ENCODE measurements at regions not wholly inside any gene's neighbourhood (a gene's known extent, or its start where the extent isn't known, plus 50 kb on each side); places are given as distances from the start of the nearest gene placed in this dataset.
"Not testable (repeated sequence)": the region's sequence is repeated elsewhere in the genome, so short reads cannot be mapped to it uniquely, and the experiment has no call there.

GRCh38 chr2:47295131-47295980 lies 73.8 kb upstream of the EPCAM start:
- no peak for DNase-seq (ENCODE audit: low spot score)

DNA sequence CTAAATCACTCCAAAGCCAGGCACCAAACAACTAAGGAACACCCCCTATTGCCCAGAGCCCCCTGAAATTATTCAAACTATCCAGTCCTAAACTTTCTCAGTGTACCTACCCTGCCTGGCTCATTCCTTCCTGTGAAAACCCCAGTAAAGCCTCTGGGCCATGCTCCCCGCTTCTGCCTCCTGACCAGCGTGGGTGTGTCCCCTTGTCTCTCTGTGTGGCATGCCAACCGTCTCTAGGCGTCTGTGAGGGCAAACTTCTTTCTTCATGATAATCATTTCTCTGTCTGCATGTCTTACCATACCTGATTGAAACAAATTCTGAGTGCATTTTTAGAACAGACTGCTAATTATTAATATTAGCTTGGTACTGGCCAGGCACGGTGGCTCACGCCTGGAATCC lies 75.1 kb upstream of the EPCAM start:
- DNase-seq (ENCODE audit: low spot score): no peak

DNA sequence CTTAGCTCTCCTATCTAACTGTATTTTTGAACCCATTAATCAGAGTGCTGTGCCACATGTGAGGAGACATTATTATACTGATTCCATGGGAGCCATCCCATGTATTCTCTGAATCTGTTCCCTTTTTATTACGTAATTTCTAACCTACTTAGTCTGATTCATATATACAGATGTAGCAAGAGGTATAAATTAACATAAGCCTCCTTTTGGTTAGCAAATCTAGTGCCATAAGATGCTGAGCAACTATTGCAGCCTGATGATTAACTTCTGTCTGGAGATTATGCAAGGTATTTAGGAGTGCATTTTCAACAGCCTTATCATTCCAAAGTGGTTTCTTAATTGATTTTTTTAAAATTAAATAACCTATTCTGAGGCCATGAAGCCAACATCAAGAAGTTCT lies 80.2 kb upstream of the EPCAM start:
- no peak for DNase-seq (ENCODE audit: low spot score)

GRCh38 chr2:47283659-47284058 lies 85.5 kb upstream of the EPCAM start:
- no peak for DNase-seq (ENCODE audit: low spot score)

- DNase-seq (ENCODE audit: low spot score): no peak
Observed at GRCh38 chr2:47282621-47283272, 86.4 kb upstream of the EPCAM start.

GRCh38 chr2:47279525-47279924 lies 89.6 kb upstream of the EPCAM start:
- not testable (repeated sequence) for DNase-seq (ENCODE audit: low spot score)

GRCh38 chr2:47277987-47278386 lies 91.1 kb upstream of the EPCAM start:
- DNase-seq (ENCODE audit: low spot score): no peak

GRCh38 chr2:47277187-47277586 lies 91.9 kb upstream of the EPCAM start:
- no peak for DNase-seq (ENCODE audit: low spot score)

DNA sequence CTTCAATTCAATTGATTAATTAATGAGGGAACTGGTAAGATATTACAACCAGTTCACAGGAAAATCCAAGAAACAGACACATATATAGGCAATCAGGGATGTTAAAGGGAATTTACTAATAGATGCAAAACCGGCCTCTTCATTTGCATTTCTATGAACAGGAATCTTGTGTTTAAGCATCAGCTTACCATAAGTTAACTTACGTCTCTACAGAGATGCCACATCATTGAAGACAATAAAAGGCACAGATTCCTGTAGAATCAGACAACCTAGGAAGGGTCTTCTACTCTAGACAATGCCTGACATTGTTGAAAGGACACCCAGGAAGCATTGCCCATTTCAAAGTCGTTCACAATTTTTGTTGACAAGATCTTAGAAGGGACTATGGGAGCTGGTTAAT lies 93.0 kb upstream of the EPCAM start:
- DNase-seq (ENCODE audit: low spot score): no peak

DNA sequence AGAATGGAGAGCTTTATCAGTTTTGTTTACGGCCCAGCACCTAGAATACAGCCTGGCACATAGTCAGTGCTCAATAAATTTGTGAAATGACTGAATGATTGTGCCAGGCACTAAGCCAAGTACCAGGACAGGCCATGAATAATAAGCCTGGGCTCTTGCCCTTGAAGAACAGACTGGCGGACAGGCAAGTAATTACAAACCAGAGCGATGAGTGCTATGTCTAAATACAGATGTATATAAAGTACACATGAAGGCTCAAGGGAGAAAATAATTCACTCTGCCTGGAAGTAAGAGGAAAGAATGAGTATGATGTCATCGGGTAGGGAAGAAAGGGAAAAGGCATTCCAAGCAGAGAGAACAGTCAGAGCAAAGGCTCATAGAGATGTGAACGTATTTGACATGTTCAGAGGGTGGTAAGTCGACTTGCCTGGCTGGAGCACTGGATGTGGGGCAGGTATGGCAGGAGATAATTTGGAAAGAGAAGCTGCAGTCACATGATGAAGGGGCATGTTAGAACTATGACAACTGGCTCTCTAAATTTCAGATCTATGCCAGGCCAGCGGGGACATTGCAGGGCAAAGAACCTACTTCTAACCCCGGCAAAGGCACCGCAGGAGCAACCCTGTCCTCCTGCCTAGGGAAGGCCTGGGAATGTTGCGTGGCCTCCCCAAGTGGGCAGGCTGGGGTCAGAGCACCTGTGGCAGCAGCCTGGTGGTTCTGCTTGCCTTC lies 94.9 kb upstream of the EPCAM start:
- DNase-seq (ENCODE audit: low spot score): no peak

DNA sequence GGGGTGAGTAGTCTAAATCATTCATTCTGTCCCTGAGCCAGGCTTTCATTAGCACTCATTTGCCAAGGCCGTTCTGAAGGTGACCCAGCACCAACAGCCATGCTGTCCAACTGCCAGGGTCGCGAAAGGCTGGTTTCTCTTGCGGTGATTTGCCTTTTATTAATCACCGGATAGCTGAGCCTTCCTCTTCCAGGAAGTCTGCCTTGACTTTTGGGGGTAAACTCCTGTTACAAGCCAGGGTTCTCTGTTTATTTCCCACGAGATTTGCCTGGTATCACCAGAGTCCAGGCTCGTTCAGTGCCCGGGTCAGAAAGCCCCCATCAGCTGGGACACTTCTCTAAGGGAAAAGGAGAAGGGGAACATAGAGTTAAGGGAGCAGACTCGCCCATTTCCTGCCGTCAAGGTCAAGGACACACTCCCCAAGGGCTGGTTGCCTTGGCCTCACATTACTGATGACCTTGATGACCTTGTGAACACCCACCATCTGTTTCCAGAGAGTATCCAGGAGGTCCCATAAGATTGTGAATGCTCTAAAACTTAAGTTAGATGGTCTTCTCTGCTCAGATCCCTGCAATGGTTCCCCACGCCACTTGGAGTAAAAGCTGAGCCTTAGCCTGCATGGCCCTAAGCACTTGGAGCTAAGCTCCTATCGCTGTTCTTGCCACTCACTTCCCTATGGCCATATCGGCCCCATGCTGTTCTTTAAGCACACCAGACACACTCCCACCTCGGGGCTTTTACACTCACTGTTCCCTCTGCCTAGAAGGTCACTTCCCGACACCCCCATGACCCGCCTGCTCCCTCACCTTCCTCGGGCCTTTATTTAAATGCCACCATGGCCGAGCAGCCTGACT lies 96.0 kb upstream of the EPCAM start:
- no peak for DNase-seq (ENCODE audit: low spot score)

DNA sequence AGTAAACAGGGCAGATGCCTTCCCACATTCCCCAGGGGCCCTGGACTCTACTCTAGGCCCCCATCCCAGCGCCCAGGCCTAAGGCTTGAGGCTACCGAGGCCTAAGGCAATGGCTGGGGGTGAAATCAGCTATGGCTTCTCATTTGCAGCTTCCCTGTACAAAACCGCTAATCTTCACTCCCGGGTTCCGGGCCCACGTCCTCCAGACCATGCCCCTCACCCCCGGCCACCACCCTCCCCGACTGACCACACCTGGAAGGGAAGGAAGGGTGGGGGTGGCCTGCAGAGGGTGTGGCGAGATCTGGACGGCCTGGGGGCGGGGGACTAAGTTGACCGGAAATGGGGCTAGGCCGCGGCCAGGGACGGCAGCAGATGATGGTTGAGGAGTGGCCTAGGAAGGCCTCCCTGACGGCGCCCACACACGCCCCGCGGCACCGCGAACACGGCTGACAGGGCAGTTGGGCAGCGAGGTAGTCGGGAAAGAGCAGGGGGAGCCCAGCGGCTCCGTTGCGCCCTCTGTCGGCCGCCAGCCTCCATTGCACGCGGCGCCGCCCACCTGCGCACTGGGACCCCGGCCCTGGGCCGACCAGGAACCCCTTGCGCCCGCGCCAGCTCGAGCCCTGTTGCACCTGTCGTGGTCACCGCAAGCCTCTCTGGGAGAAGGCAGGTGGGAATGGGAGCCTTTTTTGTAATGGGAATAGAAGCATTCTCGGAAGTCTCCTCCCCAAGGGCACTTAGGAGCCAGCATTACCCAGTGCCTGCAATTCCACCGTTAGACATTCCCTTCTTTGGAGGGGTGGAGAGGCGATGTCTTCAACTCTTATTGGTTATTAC lies 95.9 kb upstream of the CALM2 start:
- peak; percentile 82 for DNase-seq (ENCODE audit: low spot score)

- DNase-seq (ENCODE audit: low spot score): no peak
Observed at GRCh38 chr2:47271054-47272000, 95.0 kb upstream of the CALM2 start.

- no peak for DNase-seq (ENCODE audit: low spot score)
Observed at GRCh38 chr2:47270421-47270820, 94.1 kb upstream of the CALM2 start.

DNA sequence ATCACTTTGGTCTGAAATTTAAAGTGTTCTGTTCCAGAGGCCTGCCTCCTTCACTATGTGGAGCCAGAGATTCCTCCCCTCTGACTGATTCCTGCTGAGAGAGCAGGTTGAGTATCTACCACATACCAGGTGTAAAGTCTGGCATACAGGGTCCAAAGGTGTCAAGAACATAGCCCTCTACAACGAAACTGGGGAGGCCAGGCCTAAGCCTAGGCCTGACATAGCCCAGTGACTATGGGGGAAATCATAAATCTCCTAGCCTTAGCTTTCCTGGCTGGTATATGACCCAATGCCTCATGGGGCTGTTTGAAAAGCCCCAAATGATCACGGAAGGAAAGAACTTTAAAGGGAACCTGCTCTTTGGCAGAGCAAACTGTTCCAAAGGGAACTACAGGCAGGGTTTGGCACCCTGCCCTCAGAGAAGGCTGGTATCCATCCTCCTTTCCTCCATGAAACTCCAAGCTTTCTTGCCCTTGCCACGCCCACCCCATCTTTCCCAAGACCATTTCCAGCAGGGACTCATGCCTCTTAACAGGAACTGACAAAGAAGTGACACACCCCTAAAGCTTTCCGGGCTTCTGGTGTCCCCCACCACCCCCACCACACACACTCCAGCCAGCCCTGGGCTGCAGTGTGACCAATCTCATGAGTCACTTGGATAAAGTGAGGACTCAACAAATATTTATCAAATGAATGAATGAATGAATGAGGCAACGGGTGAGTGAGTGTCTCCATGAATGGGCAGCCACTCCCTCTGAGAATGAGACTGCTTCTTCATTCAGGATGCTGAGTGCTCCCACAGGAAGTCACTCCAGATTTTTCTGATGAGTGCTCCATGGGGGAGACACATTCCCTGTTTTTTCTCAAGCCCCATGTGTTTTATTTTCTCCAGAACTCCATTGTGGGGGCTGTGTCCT lies 93.3 kb upstream of the CALM2 start:
- peak; percentile 88 for DNase-seq (ENCODE audit: low spot score)

DNA sequence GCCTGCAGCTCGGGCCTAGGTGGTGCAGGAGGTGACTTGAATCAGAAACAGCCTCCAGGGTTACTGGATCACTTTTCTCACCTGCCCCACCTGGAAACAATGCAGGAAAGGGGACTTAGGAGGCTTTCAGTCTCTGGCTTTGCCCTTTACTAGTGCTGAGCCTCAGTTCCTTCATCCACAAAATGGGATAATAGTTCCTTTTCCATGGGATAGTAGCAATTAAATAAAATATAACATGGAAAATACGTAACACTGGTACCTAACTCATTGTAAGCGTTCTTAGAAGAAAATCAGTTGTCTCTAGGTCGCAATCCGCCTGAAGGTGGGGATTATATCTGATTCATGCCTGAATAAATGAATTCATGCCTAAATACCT lies 91.4 kb upstream of the CALM2 start:
- DNase-seq (ENCODE audit: low spot score): no peak

- DNase-seq (ENCODE audit: low spot score): no peak
Observed at GRCh38 chr2:47266939-47267710, 90.8 kb upstream of the CALM2 start.

- no peak for DNase-seq (ENCODE audit: low spot score)
Observed at GRCh38 chr2:47265751-47266231, 89.5 kb upstream of the CALM2 start.
